NCI-H2081 treated with DMSO at 0.1 percent for 48 hours (cell line): ENCODE measurements at regions not wholly inside any gene's neighbourhood (a gene's known extent, or its start where the extent isn't known, plus 50 kb on each side); places are given as distances from the start of the nearest gene placed in this dataset.

ENCODE experiments used
- DNase-seq: peaks from one replicate; lab custom pipeline; 2025; lab: John Stamatoyannopoulos, UW

- DNase-seq: no peak
Observed at GRCh38 chr21:16013570-16013969, 283.8 kb downstream of the USP25 start.

GRCh38 chr21:16020878-16021277, 291.1 kb downstream of the USP25 start:
- no peak for DNase-seq

GRCh38 chr21:16022116-16022515, 292.3 kb downstream of the USP25 start:
- no peak for DNase-seq

GRCh38 chr21:16022921-16023320, 293.1 kb downstream of the USP25 start:
- no peak for DNase-seq

- no peak for DNase-seq
Observed at GRCh38 chr21:16028142-16028541, 298.4 kb downstream of the USP25 start.

GRCh38 chr21:16028941-16029464, 299.2 kb downstream of the USP25 start:
- no peak for DNase-seq

- DNase-seq: no peak
Observed at GRCh38 chr21:16033193-16033592, 303.4 kb downstream of the USP25 start.

- no peak for DNase-seq
Observed at GRCh38 chr21:16034446-16035190, 304.8 kb downstream of the USP25 start.

- no peak for DNase-seq
Observed at GRCh38 chr21:16037421-16037955, 307.7 kb downstream of the USP25 start.

GRCh38 chr21:16040601-16041000, 310.8 kb downstream of the USP25 start:
- DNase-seq: no peak

- no peak for DNase-seq
Observed at GRCh38 chr21:16044676-16045075, 314.9 kb downstream of the USP25 start.

- no peak for DNase-seq
Observed at GRCh38 chr21:16046656-16047330, 317.0 kb downstream of the USP25 start.

- DNase-seq: no peak
Observed at GRCh38 chr21:16047904-16048303, 318.1 kb downstream of the USP25 start.

GRCh38 chr21:16055014-16055413, 325.2 kb downstream of the USP25 start:
- no peak for DNase-seq

- DNase-seq: no peak
Observed at GRCh38 chr21:16058896-16059295, 329.1 kb downstream of the USP25 start.

- no peak for DNase-seq
Observed at GRCh38 chr21:16059981-16060380, 330.2 kb downstream of the USP25 start.

GRCh38 chr21:16061194-16061593, 331.4 kb downstream of the USP25 start:
- no peak for DNase-seq

GRCh38 chr21:16069178-16070112, 339.7 kb downstream of the USP25 start:
- no peak for DNase-seq

- peak; percentile 50 for DNase-seq
Observed at GRCh38 chr21:16070207-16070651, 340.4 kb downstream of the USP25 start.

- no peak for DNase-seq
Observed at GRCh38 chr21:16071092-16071491, 341.3 kb downstream of the USP25 start.

GRCh38 chr21:16071761-16072160, 342.0 kb downstream of the USP25 start:
- DNase-seq: no peak

GRCh38 chr21:16072221-16072620, 342.4 kb downstream of the USP25 start:
- DNase-seq: no peak
